H9 (cell line): ENCODE measurements at regions not wholly inside any gene's neighbourhood (a gene's known extent, or its start where the extent isn't known, plus 50 kb on each side); places are given as distances from the start of the nearest gene placed in this dataset.
A peak's percentile ranks its signal among the peaks of the same experiment; 100 is the strongest.
"Not testable (repeated sequence)": the region's sequence is repeated elsewhere in the genome, so short reads cannot be mapped to it uniquely, and the experiment has no call there.

Experiments used
- DNase-seq: peaks from one replicate; pipeline ENCODE4 v3.0.0-alpha.2; 2017
- H2AFZ ChIP-seq: one replicate; pipeline ENCODE4 v1.6.1; 2013; ENCODE audit warnings: mild to moderate bottlenecking, low read length, control low read depth, moderate library complexity
- H2AK5ac ChIP-seq: 2 replicates; pipeline ENCODE4 v1.6.1; 2013; ENCODE audit warnings: low read length, control low read depth, mixed read lengths; ENCODE audit not compliant: insufficient read length
- H2BK120ac ChIP-seq: one replicate; pipeline ENCODE4 v1.6.1; 2013; ENCODE audit warnings: low read depth, mild to moderate bottlenecking, low read length, control low read depth, inconsistent platforms; ENCODE audit not compliant: poor library complexity, severe bottlenecking
- H2BK12ac ChIP-seq: 2 replicates; pipeline ENCODE4 v1.6.1; 2013; ENCODE audit warnings: low read length, control low read depth, mixed read lengths, low read depth; ENCODE audit not compliant: insufficient read length
- H2BK15ac ChIP-seq: 2 replicates; pipeline ENCODE4 v1.6.1; 2013; ENCODE audit warnings: low read depth, low read length, control low read depth
- H2BK20ac ChIP-seq: one replicate; pipeline ENCODE4 v1.6.1; 2013; ENCODE audit warnings: low read depth, mild to moderate bottlenecking, low read length, control low read depth, inconsistent platforms; ENCODE audit not compliant: poor library complexity, severe bottlenecking
- H2BK5ac ChIP-seq: 2 replicates; pipeline ENCODE4 v1.6.1; 2013; ENCODE audit warnings: low read length, control low read depth, mixed read lengths; ENCODE audit not compliant: insufficient read length
- H3K14ac ChIP-seq: 2 replicates; pipeline ENCODE4 v1.6.1; 2013; ENCODE audit warnings: low read length, control low read depth; ENCODE audit not compliant: insufficient read depth
- H3K18ac ChIP-seq: 2 replicates; pipeline ENCODE4 v1.6.1; 2013; ENCODE audit warnings: low read depth, mild to moderate bottlenecking, mixed read lengths, low read length, control low read depth; ENCODE audit not compliant: insufficient read length
- H3K23ac ChIP-seq: 2 replicates; pipeline ENCODE4 v1.6.1; 2013; ENCODE audit warnings: low read length, control low read depth, mixed read lengths, low read depth; ENCODE audit not compliant: insufficient read length
- H3K23me2 ChIP-seq: 2 replicates; pipeline ENCODE4 v1.6.1; 2013; ENCODE audit warnings: low read depth, mild to moderate bottlenecking, mixed read lengths, low read length, control low read depth; ENCODE audit not compliant: insufficient read length, poor library complexity, severe bottlenecking
- H3K27ac ChIP-seq: 2 replicates; pipeline ENCODE4 v1.5.1; 2013; ENCODE audit warnings: low read length, control low read depth, mixed read lengths, low read depth; ENCODE audit not compliant: insufficient read length
- H3K27me3 ChIP-seq: 2 replicates; pipeline ENCODE4 v1.6.1; 2013; ENCODE audit warnings: low read length, control low read depth, inconsistent platforms; ENCODE audit not compliant: insufficient read depth
- H3K4ac ChIP-seq: 2 replicates; pipeline ENCODE4 v1.6.1; 2013; ENCODE audit warnings: low read depth, mild to moderate bottlenecking, control low read depth, inconsistent platforms, low read length, moderate library complexity
- H3K4me1 ChIP-seq: 2 replicates; pipeline ENCODE4 v1.6.1; 2013; ENCODE audit warnings: low read length, control low read depth, inconsistent platforms; ENCODE audit not compliant: insufficient read depth
- H3K4me2 ChIP-seq: 2 replicates; pipeline ENCODE4 v1.6.1; 2013; ENCODE audit warnings: low read length, control low read depth, mixed read lengths; ENCODE audit not compliant: insufficient read length, insufficient read depth
- H3K56ac ChIP-seq: 2 replicates; pipeline ENCODE4 v1.6.1; 2013; ENCODE audit warnings: low read depth, mild to moderate bottlenecking, mixed read lengths, low read length, control low read depth; ENCODE audit not compliant: insufficient read length
- H3K79me1 ChIP-seq: 2 replicates; pipeline ENCODE4 v1.6.1; 2013; ENCODE audit warnings: low read depth, mild to moderate bottlenecking, moderate library complexity, low read length, control low read depth, inconsistent platforms; ENCODE audit not compliant: insufficient read depth, poor library complexity, severe bottlenecking
- H3K79me2 ChIP-seq: 2 replicates; pipeline ENCODE4 v1.6.1; 2013; ENCODE audit warnings: low read length, control low read depth, inconsistent platforms; ENCODE audit not compliant: insufficient read depth
- H3K9ac ChIP-seq: 2 replicates; pipeline ENCODE4 v1.6.1; 2013; ENCODE audit warnings: low read length, control low read depth, mixed read lengths; ENCODE audit not compliant: insufficient read length; ENCODE audit errors: extremely low read depth
- H3K9me3 ChIP-seq: one replicate; pipeline ENCODE4 v1.6.1; 2013; ENCODE audit warnings: low read depth, low read length, inconsistent platforms; ENCODE audit not compliant: control insufficient read depth
- H3T11ph ChIP-seq: one replicate; pipeline ENCODE4 v1.6.1; 2013; ENCODE audit warnings: mild to moderate bottlenecking, low read length, control low read depth, inconsistent platforms
- H4K20me1 ChIP-seq: one replicate; pipeline ENCODE4 v1.6.1; 2013; ENCODE audit not compliant: control insufficient read depth, insufficient read length, insufficient read depth
- H4K5ac ChIP-seq: 2 replicates; pipeline ENCODE4 v1.6.1; 2013; ENCODE audit warnings: low read depth, mild to moderate bottlenecking, mixed read lengths, low read length, control low read depth; ENCODE audit not compliant: insufficient read length
- H4K8ac ChIP-seq: replicated peaks from 2 replicates; pipeline ENCODE4 v1.6.1; 2013; ENCODE audit warnings: low read length, control low read depth, mixed read lengths, low read depth; ENCODE audit not compliant: insufficient read length
- H4K91ac ChIP-seq: 2 replicates; pipeline ENCODE4 v1.6.1; 2013; ENCODE audit warnings: low read depth, mild to moderate bottlenecking, moderate library complexity, mixed read lengths, low read length, control low read depth; ENCODE audit not compliant: insufficient read length
- H3K27ac Mint-ChIP-seq, 3 experiments: 2 replicates in 2 of 3; 3 replicates in 1 of 3; pipeline ENCODE4 v1.8.0; 2020 to 2021; ENCODE audit warnings: mixed read lengths in 3 of 3, mild to moderate bottlenecking in 1 of 3, moderate library complexity in 1 of 3
- H3K27me3 Mint-ChIP-seq: 2 replicates; pipeline ENCODE4 v1.8.0; 2021; ENCODE audit warnings: low read depth, mild to moderate bottlenecking, moderate library complexity, mixed read lengths
- H3K36me3 Mint-ChIP-seq, 3 experiments: 2 replicates in 2 of 3; 3 replicates in 1 of 3; pipeline ENCODE4 v1.8.0; 2020 to 2021; ENCODE audit warnings: low read depth in 3 of 3, mixed read lengths in 3 of 3; ENCODE audit not compliant: insufficient read depth in 1 of 3
- H3K4me1 Mint-ChIP-seq, 2 experiments: 2 replicates each; pipeline ENCODE4 v1.8.0; 2020; ENCODE audit warnings: mixed read lengths in 2 of 2
- H3K4me3 Mint-ChIP-seq, 2 experiments: 2 replicates in 1 of 2; 3 replicates in 1 of 2; pipeline ENCODE4 v1.8.0; 2020 to 2021; ENCODE audit warnings: mild to moderate bottlenecking in 2 of 2, mixed read lengths in 2 of 2, moderate library complexity in 1 of 2
- H3K9me3 Mint-ChIP-seq, 2 experiments: 2 replicates in 1 of 2; 3 replicates in 1 of 2; pipeline ENCODE4 v1.8.0; 2020; ENCODE audit warnings: mild to moderate bottlenecking in 2 of 2, mixed read lengths in 2 of 2, moderate library complexity in 1 of 2
- CTCF ChIP-seq: fragments of 200-600 bp; sonication (generic); conservative IDR thresholded peaks from 3 replicates; pipeline ENCODE4 v1.8.0; 2021; ENCODE audit warnings: antibody characterized with exemption, mild to moderate bottlenecking
- WGBS: extraction: QIAGEN DNeasy Blood & Tissue Kit; methylation state at CpG from one replicate; pipeline ENCODE4 v1.1.7; 2013; ENCODE audit warnings: missing lambda C conversion rate, low lambda C conversion rate, mixed read lengths; ENCODE audit not compliant: insufficient read length; ENCODE audit errors: extremely low coverage; 5-methylcytosine and 5-hydroxymethylcytosine counted together

GRCh38 chrX:1124531-1124930 lies 87.9 kb downstream of the CRLF2 start:
- Histone ChIP-seq H3K14ac (no peak overlapping the region), H2BK15ac (no peak overlapping the region), H2BK20ac (no peak overlapping the region), H2BK120ac (no peak overlapping the region), H2BK5ac (no peak overlapping the region), H3K27ac (no peak overlapping the region), H3T11ph (no peak overlapping the region), H3K18ac (no peak overlapping the region), H3K79me1 (no peaks in the 10 kb centered on the region), H3K27me3 (no peaks in the 10 kb centered on the region), H4K8ac (no peak overlapping the region), H3K4ac (no peak overlapping the region), H3K23ac (no peak overlapping the region), H3K56ac (no peak overlapping the region), H3K23me2 (no peaks in the 10 kb centered on the region), H2AFZ (no peak overlapping the region), H3K79me2 (no peaks in the 10 kb centered on the region), H4K5ac (no peak overlapping the region), H2AK5ac (no peak overlapping the region), H3K9me3 (no peaks in the 10 kb centered on the region), H4K20me1 (no peaks in the 10 kb centered on the region), H3K4me2 (no peak overlapping the region), H3K9ac (no peak overlapping the region), H3K4me1 (no peaks in the 10 kb centered on the region), H2BK12ac (no peak overlapping the region), H4K91ac (no peak overlapping the region)
- peaks cover 4% of the 10 kb centered on the region; the same call in 1 of the 2 replicates for H3K27me3 Mint-ChIP-seq
- H3K27ac Mint-ChIP-seq: no peak overlapping the region
- WGBS: no CpG with 5 or more reads among the region's 11 CpGs
- no peaks in the 10 kb centered on the region for H3K36me3 Mint-ChIP-seq
- peaks cover 0 to 1% of the 10 kb centered on the region in 2 experiments; a peak in 1 of 5 replicates for H3K9me3 Mint-ChIP-seq
- no peak for DNase-seq
- peaks cover 7 to 10% of the 10 kb centered on the region in 2 experiments for H3K4me1 Mint-ChIP-seq
- no peak overlapping the region for H3K4me3 Mint-ChIP-seq
- no peak for TF ChIP-seq CTCF

DNA sequence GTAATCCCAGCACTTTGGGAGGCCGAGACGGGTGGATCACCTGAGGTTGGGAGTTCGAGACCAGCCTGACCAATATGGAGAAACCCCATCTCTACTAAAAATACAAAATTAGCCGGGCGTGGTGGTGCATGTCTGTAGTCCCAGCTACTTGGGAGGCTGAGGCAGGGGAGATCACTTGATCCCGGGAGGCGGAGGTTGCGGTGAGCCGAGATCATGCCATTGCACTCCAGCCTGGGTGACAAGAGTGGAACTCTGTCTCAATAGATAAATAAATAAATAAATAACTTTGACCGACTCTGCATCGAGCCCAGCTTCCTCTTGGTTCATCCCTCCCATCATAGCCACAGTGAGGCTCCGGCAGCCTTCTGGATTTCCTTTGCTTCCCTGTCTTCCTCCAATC lies 89.6 kb downstream of the CRLF2 start:
- not testable (repeated sequence) for H2BK120ac ChIP-seq, H4K91ac ChIP-seq, H3K56ac ChIP-seq, H2BK20ac ChIP-seq, H2BK15ac ChIP-seq, H2AFZ ChIP-seq, H3K4me1 ChIP-seq, H3K23ac ChIP-seq, H3T11ph ChIP-seq, H4K8ac ChIP-seq, H3K9me3 Mint-ChIP-seq, H3K36me3 Mint-ChIP-seq, H3K4me2 ChIP-seq, H3K27ac ChIP-seq, H2BK12ac ChIP-seq, H3K27me3 Mint-ChIP-seq, DNase-seq, H4K20me1 ChIP-seq, H2BK5ac ChIP-seq, H3K9me3 ChIP-seq, H3K79me1 ChIP-seq, H3K14ac ChIP-seq, H3K4ac ChIP-seq, H3K4me3 Mint-ChIP-seq, H3K27me3 ChIP-seq, H3K23me2 ChIP-seq, H3K9ac ChIP-seq, H4K5ac ChIP-seq, H3K79me2 ChIP-seq
- no CpG with 5 or more reads among the region's 12 CpGs for WGBS
- Histone ChIP-seq H2AK5ac (peak overlapping the region; percentile 83), H3K18ac (peak overlapping the region; percentile 48)
- peaks cover 9 to 18% of the 10 kb centered on the region in 2 experiments for H3K4me1 Mint-ChIP-seq
- peak overlapping the region in 2 of 3 experiments; percentile 23 to 58; a peak in 4 of 7 replicates for H3K27ac Mint-ChIP-seq
